ENCODE measurements at regions not wholly inside any gene's neighbourhood (a gene's known extent, or its start where the extent isn't known, plus 50 kb on each side); places are given as distances from the start of the nearest gene placed in this dataset.

DNA sequence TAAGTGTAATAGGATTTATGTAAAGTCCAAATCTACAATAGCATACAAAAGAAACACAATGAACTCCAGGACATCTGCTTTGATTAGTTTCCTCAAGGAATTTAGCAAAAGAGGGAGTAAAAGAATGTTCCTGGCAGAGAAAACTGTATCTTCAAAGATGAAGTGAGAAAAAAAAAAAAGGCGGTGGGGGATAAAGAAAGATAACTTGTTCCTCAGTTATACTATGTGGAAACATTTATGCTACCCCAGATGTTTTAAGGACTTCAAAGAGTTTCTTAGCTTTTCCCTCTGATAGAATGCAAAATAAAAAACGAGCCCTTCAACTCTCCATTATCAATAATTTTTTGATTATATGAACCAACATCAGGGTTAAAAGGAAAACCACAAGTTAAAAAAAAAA, 908.9 kb upstream of the ADGRL2 start:
- DNase-seq: no peak
- intact Hi-C loops (cut with DNase I): no loop called here

DNA sequence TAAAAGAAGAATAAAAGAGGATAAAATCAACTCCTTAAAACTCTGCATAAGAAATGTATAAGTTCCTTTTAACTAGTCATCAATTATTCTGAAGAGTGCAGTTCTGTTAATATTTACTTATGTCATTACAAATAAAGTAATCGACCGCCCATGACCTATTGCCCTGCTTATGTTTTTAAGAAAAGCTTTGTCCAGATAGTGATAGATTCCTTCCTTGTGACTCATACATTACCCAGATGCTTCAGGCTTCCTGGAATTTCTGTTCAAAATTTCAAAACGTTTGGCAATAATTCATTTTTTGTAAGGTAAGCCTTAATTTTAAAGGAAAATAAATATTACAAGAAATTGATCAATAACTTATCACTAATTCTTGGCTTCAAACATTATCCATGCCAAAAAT, 918.2 kb upstream of the ADGRL2 start:
- intact Hi-C loops (cut with DNase I): no loop called here
- DNase-seq: no peak

DNA sequence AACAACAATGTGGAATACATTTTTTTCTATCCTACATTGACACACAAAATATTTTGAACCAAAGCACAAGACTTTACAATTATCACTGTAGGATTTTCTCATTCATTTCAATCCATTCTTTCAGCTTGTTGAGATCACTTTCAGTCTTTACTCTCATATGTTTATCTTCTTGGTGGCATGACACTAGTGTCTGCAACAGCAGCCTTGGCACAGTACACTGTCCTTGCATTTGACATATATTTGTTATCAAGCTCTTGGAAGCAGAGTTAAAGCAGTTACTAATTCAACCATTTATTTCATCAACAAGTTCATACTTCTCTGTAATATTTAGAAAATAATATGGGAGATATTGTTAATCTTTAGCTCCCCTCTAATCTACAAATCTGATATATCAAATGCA, 922.4 kb upstream of the ADGRL2 start:
- intact Hi-C loops (cut with DNase I): no loop called here

DNA sequence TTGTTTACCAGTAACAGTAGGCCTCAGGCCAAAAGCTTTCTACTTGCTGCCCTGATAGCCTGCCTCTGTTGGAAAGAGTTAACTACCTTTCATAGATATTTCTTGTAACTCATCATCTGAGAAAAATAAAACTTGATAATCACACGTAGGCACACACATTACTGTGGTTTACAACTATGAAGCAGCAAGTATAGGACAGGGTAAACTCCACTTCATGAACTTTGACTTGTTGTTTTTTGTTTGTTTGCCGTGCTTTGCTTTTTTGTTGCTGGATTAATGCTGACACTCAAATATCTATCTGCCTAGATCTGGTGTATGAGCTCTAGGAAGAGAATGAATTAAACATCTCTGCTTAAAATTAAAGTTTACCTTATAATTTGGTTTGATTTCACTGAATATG, 924.7 kb upstream of the ADGRL2 start:
- intact Hi-C loops (cut with DNase I): no loop called here
- no peak for DNase-seq

More for the DNA sequence above, 922.4 kb upstream of the ADGRL2 start:
- DNase-seq: no peak

DNA sequence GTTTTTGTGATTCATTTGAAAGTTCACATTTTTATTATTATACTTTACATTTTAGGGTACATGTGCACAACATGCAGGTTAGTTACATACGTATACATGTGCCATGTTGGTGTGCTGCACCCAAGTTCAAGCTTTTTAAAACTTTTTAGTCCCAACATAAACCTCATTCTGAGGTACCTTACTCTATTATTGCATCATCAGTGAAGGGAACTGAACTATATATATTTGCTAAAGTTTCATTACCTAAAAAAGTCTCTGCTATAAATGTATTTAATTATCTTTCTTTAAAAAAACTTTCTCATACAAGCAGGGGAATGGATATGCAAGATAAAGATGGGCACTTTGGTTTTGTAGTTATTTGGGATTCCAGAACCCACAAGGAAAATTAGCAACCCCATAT, 931.4 kb upstream of the ADGRL2 start:
- no peak for DNase-seq
- intact Hi-C loops (cut with DNase I): no loop called here

DNA sequence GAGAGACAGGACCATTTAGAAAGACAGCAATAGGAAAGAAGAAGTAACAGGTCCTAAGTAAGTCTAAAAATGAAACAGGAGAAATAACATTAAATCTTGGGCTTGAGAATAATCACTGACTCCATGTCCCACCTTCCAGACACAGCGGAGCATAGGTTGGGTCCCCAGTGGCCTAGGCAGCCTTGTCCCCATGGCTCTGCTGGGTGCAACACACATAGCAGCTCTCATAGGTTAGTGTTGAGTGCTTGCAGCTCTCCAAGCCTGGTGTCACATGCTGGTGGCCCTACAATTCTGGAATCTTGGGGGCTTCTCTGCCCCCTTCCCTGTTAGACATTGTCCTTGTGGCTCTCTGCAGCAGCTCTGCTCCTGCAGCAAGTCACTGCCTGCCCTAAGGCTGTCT, 952.8 kb upstream of the ADGRL2 start:
- DNase-seq: no peak
- intact Hi-C loops (cut with DNase I): no loop called here

DNA sequence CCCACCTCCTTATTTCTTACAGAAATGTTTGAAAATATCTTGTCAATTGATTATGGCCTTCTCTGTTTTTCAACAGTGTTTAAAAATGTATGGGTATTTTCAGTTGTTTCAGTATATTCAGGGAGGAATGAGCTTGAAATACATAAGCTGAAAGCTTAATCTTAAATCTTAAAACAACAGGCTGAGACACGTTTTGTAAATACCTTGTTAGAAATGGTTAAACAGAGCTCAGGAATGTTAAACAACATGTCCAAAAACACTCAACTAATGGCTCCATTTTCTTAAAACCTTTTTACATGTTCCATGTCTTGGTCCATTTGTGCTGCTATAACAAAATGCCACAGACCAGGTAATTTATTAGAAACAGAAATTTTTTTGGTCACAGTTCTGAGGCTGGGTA, 953.8 kb upstream of the ADGRL2 start:
- DNase-seq: no peak
- intact Hi-C loops (cut with DNase I): no loop called here

DNA sequence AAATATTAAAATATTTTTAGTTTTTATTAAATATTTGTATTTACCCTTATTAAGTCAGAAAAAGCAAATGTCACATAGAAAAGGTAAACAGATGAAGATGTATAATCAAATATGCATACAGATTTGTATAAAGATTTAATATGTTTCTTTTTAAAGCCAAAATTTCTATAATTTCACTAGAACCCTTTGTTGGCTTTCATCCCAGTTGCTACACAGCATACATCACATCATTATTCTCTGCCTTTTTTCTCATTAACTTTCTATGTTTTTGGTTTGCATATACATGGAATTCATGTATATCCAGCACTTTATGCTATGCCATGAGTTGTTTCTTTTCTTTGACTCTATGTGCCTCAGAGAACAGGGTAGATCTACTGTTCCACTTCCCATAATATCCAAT, 957.9 kb upstream of the ADGRL2 start:
- no peak for DNase-seq
- intact Hi-C loops (cut with DNase I): no loop called here

DNA sequence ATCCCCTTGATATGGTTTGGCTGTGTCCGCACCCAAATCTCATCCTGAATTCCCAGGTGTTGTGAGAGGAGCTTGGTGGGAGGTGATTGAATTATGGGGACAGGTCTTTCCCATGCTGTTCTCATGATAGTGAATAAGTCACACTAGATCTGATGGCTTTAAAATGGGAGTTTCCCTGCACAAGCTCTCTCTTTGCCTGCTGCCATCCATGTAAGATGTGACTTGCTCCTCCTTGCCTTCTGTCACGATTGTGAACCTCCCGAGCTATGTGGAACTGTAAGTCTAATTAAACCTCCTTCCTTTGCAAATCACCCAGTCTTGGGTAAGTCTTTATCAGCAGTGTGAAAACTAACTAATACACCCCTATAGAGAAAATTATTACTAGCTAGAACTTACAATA, 959.5 kb upstream of the ADGRL2 start:
- intact Hi-C loops (cut with DNase I): no loop called here
- DNase-seq: no peak

DNA sequence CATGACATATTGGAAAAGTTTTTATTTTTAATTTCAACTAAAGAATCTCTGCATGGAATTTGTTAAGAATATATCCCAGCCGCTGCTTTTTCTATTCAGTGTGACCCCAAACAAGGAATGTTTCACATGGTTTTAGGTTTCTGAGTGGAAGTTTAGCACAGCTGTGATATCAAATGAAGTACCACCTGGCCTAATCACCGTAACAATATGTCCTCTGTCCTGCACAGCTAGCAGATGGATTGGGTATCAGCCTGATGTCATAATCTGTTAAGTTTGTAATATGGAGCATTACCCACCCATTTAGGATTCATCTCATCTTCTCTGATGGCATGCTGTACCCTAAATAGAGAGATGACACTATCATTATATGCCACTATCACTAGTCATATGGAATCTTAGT, 963.7 kb upstream of the ADGRL2 start:
- intact Hi-C loops (cut with DNase I): no loop called here
- DNase-seq: no peak

DNA sequence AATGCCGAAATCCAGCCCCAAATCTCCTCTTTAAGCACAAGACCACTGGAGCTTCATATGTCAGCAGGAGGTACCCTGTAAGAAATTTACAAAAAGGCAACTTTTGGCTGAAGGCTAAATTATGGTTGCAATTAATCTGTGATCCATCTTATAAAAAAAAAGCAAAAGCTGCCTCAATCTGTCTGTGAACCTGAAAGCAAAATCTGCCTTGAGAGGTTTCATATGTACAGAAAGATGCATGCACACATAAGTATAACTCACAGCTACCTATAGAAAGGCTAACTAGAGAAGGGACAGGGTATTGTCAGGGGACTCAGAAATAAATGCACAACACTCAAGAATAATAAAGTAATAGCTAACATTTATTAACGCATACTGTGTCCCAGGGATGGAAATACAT, 964.2 kb upstream of the ADGRL2 start:
- no peak for DNase-seq

DNA sequence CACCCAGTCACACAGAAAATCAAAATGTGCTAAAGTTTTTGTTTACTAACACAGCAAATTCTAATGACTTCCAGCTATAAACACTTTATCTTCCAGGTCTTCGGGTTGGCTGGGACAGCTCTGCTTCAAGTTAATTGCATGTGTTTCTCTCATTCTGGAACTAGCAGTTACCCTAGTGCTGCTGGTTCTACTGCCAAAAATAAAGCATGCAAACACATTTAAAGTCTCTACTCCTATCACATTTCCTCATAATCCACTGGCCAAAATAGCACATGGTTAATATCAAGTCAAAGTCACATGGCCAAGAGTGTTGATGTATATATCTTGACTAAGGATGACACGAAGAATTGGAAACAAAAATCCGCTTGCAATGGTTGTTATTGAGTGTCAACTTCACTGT, 973.1 kb upstream of the ADGRL2 start:
- intact Hi-C loops (cut with DNase I): no loop called here
- DNase-seq: no peak

More for the DNA sequence above, 964.2 kb upstream of the ADGRL2 start:
- intact Hi-C loops (cut with DNase I): no loop called here

DNA sequence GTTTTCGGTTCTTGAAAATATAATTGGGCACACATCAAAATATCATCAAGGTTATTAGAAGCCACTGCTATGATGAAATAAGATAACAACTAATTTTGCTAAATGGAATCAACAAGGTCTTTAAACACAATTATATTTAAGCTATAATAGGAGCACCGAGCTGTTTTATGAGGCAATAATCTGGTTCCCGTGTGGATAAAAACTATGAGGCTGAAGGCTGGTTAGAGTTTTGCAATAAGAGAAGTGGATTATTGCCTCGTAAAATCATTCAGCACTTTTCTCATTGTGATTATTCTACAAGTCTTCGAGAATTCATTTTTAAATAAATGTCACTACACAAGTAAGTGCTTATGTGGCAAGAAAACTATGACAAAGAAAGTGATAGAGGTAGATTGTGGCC, 975.7 kb upstream of the ADGRL2 start:
- DNase-seq: no peak
- intact Hi-C loops (cut with DNase I): no loop called here

DNA sequence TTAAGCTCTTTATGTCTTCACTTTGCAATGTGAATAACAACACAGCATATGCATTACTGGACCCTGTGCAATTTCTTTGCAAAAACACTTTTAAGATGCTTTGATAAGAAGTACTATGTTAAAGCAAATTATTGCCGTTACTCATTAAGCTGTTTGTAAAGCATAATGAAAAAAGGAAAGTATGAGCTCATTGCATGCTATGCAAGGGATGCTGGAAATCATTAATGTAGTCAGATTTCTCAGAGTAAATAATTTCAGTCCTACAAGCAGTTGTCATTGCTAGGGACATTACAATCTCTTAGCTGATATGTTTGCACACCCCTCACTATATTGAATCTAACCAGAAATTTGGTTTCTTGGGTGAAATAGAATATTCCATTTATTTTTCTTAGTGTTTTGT, 982.5 kb upstream of the ADGRL2 start:
- no peak for DNase-seq
- intact Hi-C loops (cut with DNase I): no loop called here

DNA sequence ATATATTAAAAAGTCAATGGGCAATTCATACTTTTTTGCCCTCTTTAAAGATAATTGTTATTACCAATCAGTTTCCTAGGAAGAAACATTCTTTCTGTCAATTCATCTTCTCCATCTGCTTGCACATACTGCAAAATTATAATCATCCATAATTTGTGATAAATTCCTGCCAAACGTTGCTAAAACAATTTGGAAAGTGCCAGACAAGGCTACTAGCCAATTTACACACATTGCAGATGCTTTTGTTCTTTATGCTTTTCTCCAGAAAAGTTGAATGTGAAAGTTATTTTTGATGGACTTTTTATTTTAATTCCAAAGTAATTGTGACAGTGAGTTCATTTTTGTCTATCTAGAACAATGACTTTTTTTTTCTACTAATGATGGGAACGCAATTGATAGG, 992.8 kb upstream of the ADGRL2 start:
- intact Hi-C loops (cut with DNase I): no loop called here
- no peak for DNase-seq

DNA sequence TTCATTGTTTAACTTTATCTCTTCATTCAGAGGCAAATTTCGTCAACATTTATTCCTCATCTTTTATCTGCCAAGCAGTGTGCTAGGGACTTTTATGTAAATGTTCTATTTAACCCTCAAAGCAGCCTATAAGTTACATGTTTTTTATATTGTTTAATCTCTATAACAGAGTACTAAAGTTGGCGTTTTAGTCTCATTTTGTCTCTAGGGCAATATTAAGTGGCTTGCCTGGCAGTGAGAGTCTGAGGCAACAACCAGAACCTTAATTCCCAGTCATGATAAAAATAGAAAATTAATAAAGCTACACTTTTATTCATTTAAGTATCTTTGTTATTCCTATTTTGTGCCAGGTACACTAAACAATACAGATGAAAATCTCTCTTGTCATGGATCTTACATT, 994.3 kb upstream of the ADGRL2 start:
- intact Hi-C loops (cut with DNase I): no loop called here
- DNase-seq: no peak

DNA sequence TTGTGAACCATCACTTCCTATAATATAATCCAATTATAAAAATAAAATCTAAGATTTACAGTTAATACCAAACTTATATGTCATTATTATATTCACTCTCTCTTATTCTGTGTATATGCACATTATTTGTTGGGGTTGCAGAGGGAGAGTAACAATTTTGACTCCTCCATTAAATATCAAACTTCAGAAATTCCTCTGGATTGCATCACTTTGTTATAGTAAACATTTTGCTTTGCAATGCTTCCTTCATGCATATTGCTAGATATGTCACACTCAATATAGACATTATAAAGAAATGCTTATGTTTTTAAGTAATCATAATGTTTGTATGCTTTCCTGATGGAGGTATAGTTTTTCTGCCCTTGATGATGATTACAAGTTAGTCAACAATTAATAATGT, 999.0 kb upstream of the ADGRL2 start:
- intact Hi-C loops (cut with DNase I): no loop called here
- no peak for DNase-seq

DNA sequence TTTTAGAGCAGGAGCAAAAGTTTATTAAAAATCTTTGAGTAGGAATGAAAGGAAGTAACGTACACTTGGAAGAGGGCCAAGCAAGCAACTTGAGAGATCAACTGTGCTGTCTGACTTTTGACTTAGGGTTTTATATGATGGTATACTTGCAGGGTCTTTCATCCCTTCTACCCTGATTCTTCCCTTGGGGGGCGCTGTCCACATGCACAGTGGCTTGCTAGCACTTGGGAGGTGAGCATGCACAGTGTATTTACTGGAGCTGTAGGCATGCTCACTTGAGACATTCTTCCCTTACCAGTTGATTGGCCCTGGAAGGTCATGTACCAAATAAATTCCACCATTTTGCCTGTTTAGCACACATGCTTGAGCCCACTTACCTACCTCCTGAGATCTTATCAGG, 1001.3 kb upstream of the ADGRL2 start:
- no peak for DNase-seq
- intact Hi-C loops (cut with DNase I): no loop called here

DNA sequence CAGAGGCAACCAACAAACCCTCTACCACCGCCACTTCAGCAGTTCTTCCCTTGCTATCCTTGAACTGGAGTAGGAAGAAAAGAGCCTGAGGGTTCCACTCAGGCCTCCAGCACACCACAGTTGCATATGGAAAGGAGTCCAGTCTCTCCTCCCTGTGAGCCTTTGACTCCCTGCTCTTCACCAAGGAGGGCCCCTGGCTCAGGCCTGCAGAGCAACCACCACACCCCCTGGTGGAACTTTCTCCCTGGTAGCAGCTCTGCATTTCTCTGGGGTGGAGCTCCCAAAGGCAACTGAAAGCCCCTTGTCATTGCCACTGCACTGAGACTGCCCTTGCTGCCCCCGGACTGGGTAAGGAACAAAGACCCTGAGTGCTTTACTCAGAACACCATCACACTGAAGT, 1021.5 kb upstream of the ADGRL2 start:
- no peak for DNase-seq
- intact Hi-C loops (cut with DNase I): no loop called here

DNA sequence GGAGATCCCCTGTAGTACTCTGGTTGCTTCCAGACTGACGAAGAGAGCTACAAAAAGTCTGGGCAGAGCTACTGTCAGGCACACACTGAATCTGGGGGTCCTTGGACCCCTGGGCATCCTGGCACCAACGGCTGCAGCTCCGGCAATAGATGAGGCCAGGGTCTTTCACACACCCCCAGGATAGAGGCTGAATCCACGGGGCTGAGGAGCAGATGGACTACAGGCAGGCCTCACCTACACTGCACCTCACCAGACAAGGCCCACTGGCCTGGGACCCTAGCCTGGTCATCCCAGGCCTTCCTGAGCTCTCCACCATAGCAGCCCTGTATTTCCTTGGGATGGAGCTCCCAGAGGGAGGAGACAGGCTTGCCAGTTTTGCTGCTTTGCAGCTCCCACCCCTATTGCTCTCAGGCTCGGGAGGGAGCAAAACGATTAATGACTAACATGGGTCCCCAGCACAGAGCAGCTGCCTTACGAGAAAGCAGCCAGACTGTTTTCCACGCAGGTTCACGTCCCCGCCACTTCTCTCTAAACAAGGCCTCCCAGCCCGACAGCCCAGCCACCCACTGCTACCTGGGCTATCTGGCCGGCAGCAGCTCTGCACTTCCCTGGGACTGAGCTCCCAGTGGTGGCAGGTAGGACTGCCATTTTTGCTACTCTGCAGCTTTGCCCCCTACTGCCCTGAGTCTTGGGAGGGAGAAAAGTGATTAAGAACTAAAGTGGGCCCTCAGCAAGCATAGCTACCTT, 1022.5 kb upstream of the ADGRL2 start:
- intact Hi-C loops (cut with DNase I): no loop called here
- no peak for DNase-seq

DNA sequence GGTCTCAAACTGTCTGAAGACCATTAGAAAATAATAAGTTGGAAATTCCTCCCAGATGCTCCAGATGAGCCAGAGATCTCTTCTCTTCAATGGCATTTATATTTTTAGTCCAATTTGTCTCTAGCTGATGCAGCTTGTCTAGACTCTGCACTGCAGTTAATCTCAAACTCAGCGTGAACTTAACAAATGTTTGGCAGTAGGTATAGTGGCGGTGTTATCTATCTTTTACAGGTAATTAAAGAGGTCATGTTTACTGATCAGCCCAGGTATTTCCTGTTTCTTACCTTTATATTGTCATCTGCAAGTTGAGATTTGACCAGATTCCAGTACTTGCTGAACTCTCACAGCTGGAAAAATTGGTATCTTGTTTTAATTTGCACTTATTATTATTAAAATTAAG, 1024.5 kb upstream of the ADGRL2 start:
- intact Hi-C loops (cut with DNase I): no loop called here
- DNase-seq: no peak

DNA sequence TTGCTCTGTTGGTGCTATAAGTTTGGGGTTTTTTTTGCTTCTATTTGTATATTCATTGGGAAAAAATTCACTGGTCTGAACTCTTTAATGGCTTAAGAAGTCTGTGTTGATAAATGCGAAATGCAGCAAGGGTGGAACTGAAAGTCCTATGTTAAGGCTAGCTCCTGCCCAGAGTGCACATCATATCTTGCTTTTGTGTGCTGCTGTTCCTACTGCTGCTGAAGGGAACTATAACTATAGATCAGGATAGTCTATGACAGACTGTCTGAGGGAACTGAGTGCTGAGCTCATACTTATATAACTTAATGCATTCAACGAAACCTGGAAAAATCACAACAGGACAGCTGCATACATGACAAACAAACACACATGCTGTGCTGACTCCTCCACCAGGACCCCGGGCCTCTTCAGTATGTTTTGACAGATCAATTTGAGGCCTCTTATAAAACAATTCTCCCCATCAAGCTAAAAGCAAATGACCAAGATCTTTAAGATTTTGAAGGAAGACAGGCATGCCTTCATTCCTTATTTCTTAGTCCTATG, 1031.5 kb upstream of the ADGRL2 start:
- no peak for DNase-seq
- intact Hi-C loops (cut with DNase I): no loop called here
